A172 (cell line): ENCODE measurements at regions not wholly inside any gene's neighbourhood (a gene's known extent, or its start where the extent isn't known, plus 50 kb on each side); places are given as distances from the start of the nearest gene placed in this dataset.
A peak's percentile ranks its signal among the peaks of the same experiment; 100 is the strongest.
"Not testable (repeated sequence)": the region's sequence is repeated elsewhere in the genome, so short reads cannot be mapped to it uniquely, and the experiment has no call there.

Experiments used
- DNase-seq: peaks from one replicate; pipeline ENCODE4 v3.0.0-alpha.2; 2015; ENCODE audit warnings: low spot score

GRCh38 chr18:78784861-78785260, 194.8 kb upstream of the SALL3 start:
- no peak for DNase-seq

GRCh38 chr18:78785706-78786105, 193.9 kb upstream of the SALL3 start:
- no peak for DNase-seq

- no peak for DNase-seq
Measured at GRCh38 chr18:78786776-78787175, 192.8 kb upstream of the SALL3 start.

GRCh38 chr18:78787751-78788150, 191.9 kb upstream of the SALL3 start:
- no peak for DNase-seq

GRCh38 chr18:78788161-78788560, 191.5 kb upstream of the SALL3 start:
- DNase-seq, result no peak

GRCh38 chr18:78789850-78790249, 189.8 kb upstream of the SALL3 start:
- DNase-seq, result no peak

GRCh38 chr18:78790511-78790910, 189.1 kb upstream of the SALL3 start:
- no peak for DNase-seq

- DNase-seq, result no peak
Measured at GRCh38 chr18:78790960-78791359, 188.7 kb upstream of the SALL3 start.

GRCh38 chr18:78792094-78792493, 187.5 kb upstream of the SALL3 start:
- DNase-seq, result no peak

- DNase-seq, result no peak
Measured at GRCh38 chr18:78792736-78793135, 186.9 kb upstream of the SALL3 start.

GRCh38 chr18:78793313-78794070, 186.1 kb upstream of the SALL3 start:
- DNase-seq, result no peak

GRCh38 chr18:78794071-78794430, 185.6 kb upstream of the SALL3 start:
- DNase-seq, result peak; percentile 2

- DNase-seq, result no peak
Measured at GRCh38 chr18:78796693-78797455, 182.7 kb upstream of the SALL3 start.

GRCh38 chr18:78797499-78797898, 182.1 kb upstream of the SALL3 start:
- DNase-seq, result no peak

- no peak for DNase-seq
Measured at GRCh38 chr18:78798402-78799175, 181.0 kb upstream of the SALL3 start.

- DNase-seq, result no peak
Measured at GRCh38 chr18:78799382-78800089, 180.1 kb upstream of the SALL3 start.

GRCh38 chr18:78800102-78800851, 179.3 kb upstream of the SALL3 start:
- not testable (repeated sequence) for DNase-seq

- DNase-seq, result no peak
Measured at GRCh38 chr18:78801011-78801410, 178.6 kb upstream of the SALL3 start.

GRCh38 chr18:78803104-78803503, 176.5 kb upstream of the SALL3 start:
- DNase-seq, result no peak

- no peak for DNase-seq
Measured at GRCh38 chr18:78804206-78805030, 175.2 kb upstream of the SALL3 start.
